HepG2 (cell line): ENCODE measurements at regions not wholly inside any gene's neighbourhood (a gene's known extent, or its start where the extent isn't known, plus 50 kb on each side); places are given as distances from the start of the nearest gene placed in this dataset.
"Not testable (repeated sequence)": the region's sequence is repeated elsewhere in the genome, so short reads cannot be mapped to it uniquely, and the experiment has no call there.

Experiments used
- CEBPG ChIP-seq: IDR thresholded peaks from 2 replicates; pipeline ENCODE4 v1.6.1; 2016
- LRRFIP1 ChIP-seq: sonication (generic); formaldehyde crosslinking; conservative IDR thresholded peaks from 2 replicates; pipeline ENCODE4 v1.4.0; 2020; ENCODE audit warnings: missing genetic modification reagents
- RNF2 ChIP-seq: fragments of 450-650 bp; conservative IDR thresholded peaks from 2 replicates; pipeline ENCODE4 v1.6.1; 2016; ENCODE audit warnings: low read depth
- SALL2 ChIP-seq: sonication (generic); formaldehyde crosslinking; IDR thresholded peaks from 2 replicates; pipeline ENCODE4 v1.8.1; 2023; ENCODE audit warnings: mild to moderate bottlenecking, missing genetic modification reagents, inconsistent platforms
- ZBTB2 ChIP-seq: sonication (generic); formaldehyde crosslinking; IDR thresholded peaks from 2 replicates; pipeline ENCODE4 v1.8.0; 2022; ENCODE audit warnings: low read depth, missing genetic modification reagents

- not testable (repeated sequence) for TF ChIP-seq ZBTB2 (CRISPR knock-in tag); SALL2 (CRISPR knock-in tag); RNF2; CEBPG; LRRFIP1
Measured at GRCh38 chr11:54855047-54855446, 148.4 kb downstream of the OR4A5 start.
